ENCODE measurements at regions not wholly inside any gene's neighbourhood (a gene's known extent, or its start where the extent isn't known, plus 50 kb on each side); places are given as distances from the start of the nearest gene placed in this dataset.

DNA sequence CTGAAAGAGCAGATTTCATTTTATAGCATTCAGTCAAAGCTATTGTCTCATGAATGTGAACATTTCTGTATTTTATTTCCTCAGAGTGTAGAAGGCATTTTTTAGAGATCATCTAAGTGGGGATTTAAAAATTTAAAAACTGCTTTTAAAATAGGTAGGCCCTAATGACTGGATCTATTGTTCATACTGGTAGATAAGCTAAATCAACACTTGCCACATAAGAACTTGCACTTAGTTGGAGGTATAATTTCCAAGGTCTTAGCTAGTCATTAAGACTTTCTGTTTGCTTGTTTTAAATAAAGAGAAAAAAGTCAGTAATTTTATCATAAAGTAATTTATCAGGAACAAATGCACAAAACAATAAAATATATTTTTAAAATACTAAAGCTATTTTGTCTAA is 75.2 kb upstream of the LMO3 start:
- Histone ChIP-seq H3K27me3 (ENCODE audit: insufficient read depth, low read depth, low read length) (no peaks in the 10 kb centered on the region), H3K9me2 (ENCODE audit: insufficient read depth, low read length) (no peaks in the 10 kb centered on the region), H3K9ac (ENCODE audit: low read length) (no peak overlapping the region), H3K27ac (ENCODE audit: low read length) (no peak overlapping the region), H2AFZ (ENCODE audit: low read depth, low read length) (no peak overlapping the region), H3F3A (ENCODE audit: insufficient read depth, low read length, poor library complexity, severe bottlenecking) (no peaks in the 10 kb centered on the region), H3K36me3 (ENCODE audit: insufficient read depth, low read length) (no peaks in the 10 kb centered on the region), H3K79me2 (replicated peaks; ENCODE audit: insufficient read depth, low read length) (no peaks in the 10 kb centered on the region), H3K9me3 (ENCODE audit: low read length) (no peaks in the 10 kb centered on the region), H3K4me2 (ENCODE audit: low read length) (no peak overlapping the region), H3K4me3 (ENCODE audit: low read length) (no peak overlapping the region), H4K20me1 (ENCODE audit: insufficient read depth) (no peaks in the 10 kb centered on the region)
- TF ChIP-seq, protein P1, sequence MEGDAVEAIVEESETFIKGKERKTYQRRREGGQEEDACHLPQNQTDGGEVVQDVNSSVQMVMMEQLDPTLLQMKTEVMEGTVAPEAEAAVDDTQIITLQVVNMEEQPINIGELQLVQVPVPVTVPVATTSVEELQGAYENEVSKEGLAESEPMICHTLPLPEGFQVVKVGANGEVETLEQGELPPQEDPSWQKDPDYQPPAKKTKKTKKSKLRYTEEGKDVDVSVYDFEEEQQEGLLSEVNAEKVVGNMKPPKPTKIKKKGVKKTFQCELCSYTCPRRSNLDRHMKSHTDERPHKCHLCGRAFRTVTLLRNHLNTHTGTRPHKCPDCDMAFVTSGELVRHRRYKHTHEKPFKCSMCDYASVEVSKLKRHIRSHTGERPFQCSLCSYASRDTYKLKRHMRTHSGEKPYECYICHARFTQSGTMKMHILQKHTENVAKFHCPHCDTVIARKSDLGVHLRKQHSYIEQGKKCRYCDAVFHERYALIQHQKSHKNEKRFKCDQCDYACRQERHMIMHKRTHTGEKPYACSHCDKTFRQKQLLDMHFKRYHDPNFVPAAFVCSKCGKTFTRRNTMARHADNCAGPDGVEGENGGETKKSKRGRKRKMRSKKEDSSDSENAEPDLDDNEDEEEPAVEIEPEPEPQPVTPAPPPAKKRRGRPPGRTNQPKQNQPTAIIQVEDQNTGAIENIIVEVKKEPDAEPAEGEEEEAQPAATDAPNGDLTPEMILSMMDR (IDR thresholded peaks at IDR 0.05; ENCODE audit: poor library complexity, severe bottlenecking), result no peak
- TF ChIP-seq, protein P2, sequence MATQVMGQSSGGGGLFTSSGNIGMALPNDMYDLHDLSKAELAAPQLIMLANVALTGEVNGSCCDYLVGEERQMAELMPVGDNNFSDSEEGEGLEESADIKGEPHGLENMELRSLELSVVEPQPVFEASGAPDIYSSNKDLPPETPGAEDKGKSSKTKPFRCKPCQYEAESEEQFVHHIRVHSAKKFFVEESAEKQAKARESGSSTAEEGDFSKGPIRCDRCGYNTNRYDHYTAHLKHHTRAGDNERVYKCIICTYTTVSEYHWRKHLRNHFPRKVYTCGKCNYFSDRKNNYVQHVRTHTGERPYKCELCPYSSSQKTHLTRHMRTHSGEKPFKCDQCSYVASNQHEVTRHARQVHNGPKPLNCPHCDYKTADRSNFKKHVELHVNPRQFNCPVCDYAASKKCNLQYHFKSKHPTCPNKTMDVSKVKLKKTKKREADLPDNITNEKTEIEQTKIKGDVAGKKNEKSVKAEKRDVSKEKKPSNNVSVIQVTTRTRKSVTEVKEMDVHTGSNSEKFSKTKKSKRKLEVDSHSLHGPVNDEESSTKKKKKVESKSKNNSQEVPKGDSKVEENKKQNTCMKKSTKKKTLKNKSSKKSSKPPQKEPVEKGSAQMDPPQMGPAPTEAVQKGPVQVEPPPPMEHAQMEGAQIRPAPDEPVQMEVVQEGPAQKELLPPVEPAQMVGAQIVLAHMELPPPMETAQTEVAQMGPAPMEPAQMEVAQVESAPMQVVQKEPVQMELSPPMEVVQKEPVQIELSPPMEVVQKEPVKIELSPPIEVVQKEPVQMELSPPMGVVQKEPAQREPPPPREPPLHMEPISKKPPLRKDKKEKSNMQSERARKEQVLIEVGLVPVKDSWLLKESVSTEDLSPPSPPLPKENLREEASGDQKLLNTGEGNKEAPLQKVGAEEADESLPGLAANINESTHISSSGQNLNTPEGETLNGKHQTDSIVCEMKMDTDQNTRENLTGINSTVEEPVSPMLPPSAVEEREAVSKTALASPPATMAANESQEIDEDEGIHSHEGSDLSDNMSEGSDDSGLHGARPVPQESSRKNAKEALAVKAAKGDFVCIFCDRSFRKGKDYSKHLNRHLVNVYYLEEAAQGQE (IDR thresholded peaks at IDR 0.05; ENCODE audit: borderline replicate concordance), result no peak
- TF ChIP-seq RAD21 (conservative IDR thresholded peaks at IDR 0.05) (no peak), MXI1 (conservative IDR thresholded peaks at IDR 0.05; ENCODE audit: poor library complexity, severe bottlenecking) (no peak), TAF1 (IDR thresholded peaks at IDR 0.05; ENCODE audit: low read depth) (no peak), SMC3 (conservative IDR thresholded peaks at IDR 0.05; ENCODE audit: poor library complexity) (no peak), POLR2AphosphoS5 (IDR thresholded peaks at IDR 0.05) (no peak), EP300 (conservative IDR thresholded peaks at IDR 0.05; ENCODE audit: poor library complexity, severe bottlenecking) (no peak), EZH2 (IDR thresholded peaks at IDR 0.05; ENCODE audit: borderline replicate concordance, insufficient read depth, low read length, poor library complexity, severe bottlenecking) (no peak)

DNA sequence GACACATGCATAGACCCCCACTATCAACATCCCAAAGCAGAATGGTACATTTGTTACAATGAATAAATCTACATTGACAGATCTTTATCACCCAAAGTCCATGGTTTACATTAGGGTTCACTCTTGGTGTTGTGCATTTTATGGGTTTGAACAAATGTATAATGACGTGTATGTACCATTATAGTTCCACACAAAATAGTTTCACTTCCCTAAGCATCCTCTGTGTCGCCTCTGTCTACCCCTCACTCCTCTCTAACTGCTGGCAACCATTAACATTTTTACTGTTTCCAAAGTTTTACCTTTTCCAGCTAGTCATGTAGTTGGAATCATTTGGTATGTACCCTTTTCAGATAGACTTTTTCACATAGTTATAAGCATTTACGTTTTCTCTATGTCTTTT is 69.5 kb upstream of the LMO3 start:
- no peaks in the 10 kb centered on the region for H3F3A ChIP-seq (ENCODE audit: insufficient read depth, low read length, poor library complexity, severe bottlenecking)
- no peaks in the 10 kb centered on the region for H3K9me3 ChIP-seq (ENCODE audit: low read length)
- no peaks in the 10 kb centered on the region for H3K36me3 ChIP-seq (ENCODE audit: insufficient read depth, low read length)
- TF ChIP-seq, protein P2 (IDR thresholded peaks at IDR 0.05; ENCODE audit: borderline replicate concordance), result no peak
- no peak for TF ChIP-seq TAF1 (IDR thresholded peaks at IDR 0.05; ENCODE audit: low read depth)
- no peak for TF ChIP-seq RAD21 (conservative IDR thresholded peaks at IDR 0.05)
- no peak for TF ChIP-seq EZH2 (IDR thresholded peaks at IDR 0.05; ENCODE audit: borderline replicate concordance, insufficient read depth, low read length, poor library complexity, severe bottlenecking)
- TF ChIP-seq, protein P1 (IDR thresholded peaks at IDR 0.05; ENCODE audit: poor library complexity, severe bottlenecking), result no peak
- no peak for TF ChIP-seq MXI1 (conservative IDR thresholded peaks at IDR 0.05; ENCODE audit: poor library complexity, severe bottlenecking)
- TF ChIP-seq POLR2AphosphoS5 (IDR thresholded peaks at IDR 0.05), result no peak
- no peak for TF ChIP-seq EP300 (conservative IDR thresholded peaks at IDR 0.05; ENCODE audit: poor library complexity, severe bottlenecking)
- TF ChIP-seq SMC3 (conservative IDR thresholded peaks at IDR 0.05; ENCODE audit: poor library complexity), result no peak
- no peaks in the 10 kb centered on the region for H3K9me2 ChIP-seq (ENCODE audit: insufficient read depth, low read length)
- H2AFZ ChIP-seq (ENCODE audit: low read depth, low read length), result no peak overlapping the region
- H3K27me3 ChIP-seq (ENCODE audit: insufficient read depth, low read depth, low read length), result no peaks in the 10 kb centered on the region
- no peak overlapping the region for H3K9ac ChIP-seq (ENCODE audit: low read length)
- H3K4me3 ChIP-seq (ENCODE audit: low read length), result no peak overlapping the region
- H4K20me1 ChIP-seq (ENCODE audit: insufficient read depth), result no peaks in the 10 kb centered on the region
- no peak overlapping the region for H3K4me2 ChIP-seq (ENCODE audit: low read length)
- H3K27ac ChIP-seq (ENCODE audit: low read length), result no peak overlapping the region
- H3K79me2 ChIP-seq (replicated peaks; ENCODE audit: insufficient read depth, low read length), result no peaks in the 10 kb centered on the region

Measured in neural cell (in vitro differentiated cells).